GM18858 (cell line): ENCODE measurements at regions not wholly inside any gene's neighbourhood (a gene's known extent, or its start where the extent isn't known, plus 50 kb on each side); places are given as distances from the start of the nearest gene placed in this dataset.

Experiments used
- ATAC-seq: cut with Tn5 transposase; IDR thresholded peaks from one replicate; pipeline ENCODE4 v1.9.1; 2021; ENCODE audit not compliant: unreplicated experiment

GRCh38 chr7:41375582-41375981 lies 327.3 kb downstream of the INHBA start:
- ATAC-seq: no peak

DNA sequence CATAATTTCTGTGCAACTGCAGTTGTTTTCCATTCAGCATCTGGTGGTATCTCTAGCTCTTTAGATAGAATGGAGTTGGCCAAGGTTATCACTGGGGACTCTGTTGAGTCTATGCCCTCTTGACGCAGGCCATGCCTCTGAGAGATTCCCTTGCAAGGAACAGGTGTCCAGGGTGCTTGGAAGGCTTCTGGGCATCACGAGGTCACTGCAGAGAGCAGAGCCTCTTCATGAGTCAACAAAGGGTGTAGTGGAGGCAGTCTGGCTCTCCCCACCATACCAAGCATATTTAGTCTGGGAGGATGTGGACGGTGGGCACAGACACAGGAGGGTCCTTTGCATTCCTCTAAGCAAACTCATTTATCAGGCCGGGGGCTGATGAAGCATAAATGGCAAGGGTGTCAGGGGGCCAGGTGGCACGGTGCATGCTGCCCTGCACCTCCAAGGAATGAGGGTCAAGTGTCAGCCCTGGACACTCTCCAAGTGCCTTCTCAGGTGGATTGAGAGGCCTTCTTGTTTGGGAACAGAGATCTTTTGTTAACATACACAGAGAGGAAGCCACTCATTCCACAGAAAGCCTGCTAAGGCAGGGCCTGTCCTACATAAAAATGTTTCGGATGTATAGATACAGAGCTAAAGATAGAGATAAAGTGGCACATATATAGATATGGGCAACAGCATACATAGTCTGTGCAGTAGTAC lies 328.6 kb downstream of the INHBA start:
- ATAC-seq: no peak

DNA sequence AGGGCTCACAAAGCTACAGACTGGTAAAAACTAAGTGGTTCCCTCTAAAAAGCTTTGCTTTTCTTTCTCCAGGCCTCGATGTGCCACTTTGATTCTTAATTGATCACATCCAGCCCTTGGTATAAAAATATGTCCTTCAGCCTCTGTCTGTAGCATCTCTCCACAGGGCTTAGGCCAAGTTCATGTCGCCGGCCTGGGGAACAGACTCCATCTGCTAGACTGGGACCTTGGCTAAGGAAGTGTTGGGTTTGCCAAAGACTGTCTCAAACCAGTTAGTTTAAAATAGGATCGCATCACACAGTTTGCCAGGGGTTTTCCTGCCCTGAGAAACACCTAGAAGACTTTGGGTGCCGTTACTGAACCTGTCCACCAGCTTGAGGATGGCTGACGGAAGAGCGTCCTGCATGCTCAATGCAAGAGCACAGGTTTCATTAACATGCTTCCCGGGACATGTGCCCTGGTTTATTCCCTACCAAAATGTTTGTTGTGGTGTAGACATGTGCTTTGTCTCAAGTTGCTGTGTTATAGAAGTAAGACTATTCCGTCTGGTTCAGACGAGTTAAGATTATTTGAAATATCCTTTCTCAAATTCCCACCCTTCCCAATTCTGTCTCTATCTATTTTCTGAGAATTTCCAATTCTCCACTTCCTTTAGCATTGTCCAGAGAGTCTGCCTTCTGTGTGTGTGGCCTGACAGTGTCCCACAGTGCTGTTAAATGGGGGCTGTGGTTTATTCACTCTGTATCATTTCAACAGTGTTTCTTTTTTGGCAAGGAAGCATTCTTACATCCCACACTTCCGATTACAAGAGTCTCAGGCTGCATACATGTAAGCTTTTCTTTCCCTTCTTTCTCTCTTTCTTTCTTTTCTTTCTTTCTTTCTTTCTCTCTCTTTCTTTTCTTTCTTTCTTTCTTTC lies 334.7 kb downstream of the INHBA start:
- ATAC-seq: no peak

- ATAC-seq: no peak
These were observed 351.8 kb downstream of the INHBA start for GRCh38 chr7:41351091-41351490.

GRCh38 chr7:41346878-41347277 lies 356.0 kb downstream of the INHBA start:
- no peak for ATAC-seq

DNA sequence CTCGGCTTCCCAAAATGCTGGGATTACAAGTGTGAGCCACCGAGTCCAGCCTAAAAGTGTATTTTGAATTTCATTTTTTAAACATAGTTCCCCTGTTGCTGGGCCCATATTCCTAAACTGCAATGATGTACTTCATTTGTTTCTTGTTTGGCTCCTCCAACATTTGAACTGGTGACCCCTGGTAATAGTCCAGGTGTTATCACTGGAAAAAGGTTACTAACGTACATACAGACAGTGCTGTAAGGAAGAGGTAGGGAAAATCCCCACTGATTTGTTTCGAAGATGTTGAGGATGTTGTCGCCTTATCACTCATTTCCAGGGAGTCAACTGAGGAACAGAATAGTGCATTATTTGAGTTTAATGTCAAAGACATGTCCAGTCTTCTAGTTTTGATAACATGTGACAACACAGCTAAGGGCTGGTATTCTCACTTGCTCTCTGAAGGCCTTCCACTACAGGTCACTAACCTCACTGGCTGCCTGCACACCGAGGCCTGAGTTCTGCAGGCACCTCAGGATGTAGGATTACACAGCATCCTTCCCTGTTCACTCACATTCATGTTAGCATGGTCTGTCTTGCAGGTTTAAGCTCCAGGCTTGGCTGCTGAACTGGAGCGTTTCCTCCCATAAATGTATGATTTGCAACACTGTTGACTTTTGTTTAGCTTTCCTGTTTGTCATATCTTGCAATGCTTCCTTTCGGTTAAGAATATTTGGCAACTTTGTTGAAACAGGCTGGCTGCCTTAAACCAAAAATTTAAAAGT lies 362.8 kb downstream of the INHBA start:
- no peak for ATAC-seq

DNA sequence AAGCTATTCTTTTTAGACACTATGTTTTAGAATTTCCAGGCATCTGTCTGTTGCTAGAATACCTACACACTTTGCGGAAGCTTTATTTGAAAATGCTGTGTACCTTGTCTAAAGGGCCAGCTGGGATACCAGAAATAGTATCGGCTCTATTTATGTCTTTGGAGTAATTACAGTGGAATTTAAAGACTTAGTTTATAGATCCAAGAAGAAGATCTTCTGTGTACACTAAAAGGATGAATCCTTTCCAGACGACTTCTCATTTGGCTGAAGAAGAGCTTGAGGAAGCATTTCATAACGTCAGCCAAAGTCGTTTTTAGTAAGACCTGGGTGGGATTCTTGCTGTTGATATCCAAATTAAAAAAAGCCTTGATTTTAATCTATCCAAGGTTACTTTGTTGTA lies 365.9 kb downstream of the INHBA start:
- no peak for ATAC-seq

DNA sequence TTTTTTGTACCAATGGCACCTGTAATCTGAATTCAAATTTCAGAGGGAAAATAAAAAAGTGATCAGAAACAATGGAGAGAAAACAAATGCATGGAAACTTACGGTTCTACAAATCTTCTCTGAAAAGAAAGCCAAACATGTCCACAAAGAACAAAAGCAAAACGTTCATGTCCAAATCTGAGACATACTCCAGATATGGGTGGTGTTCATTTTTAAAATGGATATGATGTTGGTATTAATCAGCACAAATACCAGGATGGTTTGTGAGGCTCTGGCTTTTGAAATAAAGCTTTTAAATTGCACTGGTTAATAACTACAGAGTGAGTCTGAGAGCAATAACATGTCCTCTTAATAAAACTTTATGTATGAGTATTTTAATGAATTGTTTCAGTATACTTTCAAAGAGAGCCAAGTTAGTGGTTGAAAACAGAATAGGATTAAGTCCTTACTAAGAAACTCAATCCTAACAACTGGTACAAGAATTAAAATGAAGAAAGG lies 366.4 kb downstream of the INHBA start:
- ATAC-seq: no peak

DNA sequence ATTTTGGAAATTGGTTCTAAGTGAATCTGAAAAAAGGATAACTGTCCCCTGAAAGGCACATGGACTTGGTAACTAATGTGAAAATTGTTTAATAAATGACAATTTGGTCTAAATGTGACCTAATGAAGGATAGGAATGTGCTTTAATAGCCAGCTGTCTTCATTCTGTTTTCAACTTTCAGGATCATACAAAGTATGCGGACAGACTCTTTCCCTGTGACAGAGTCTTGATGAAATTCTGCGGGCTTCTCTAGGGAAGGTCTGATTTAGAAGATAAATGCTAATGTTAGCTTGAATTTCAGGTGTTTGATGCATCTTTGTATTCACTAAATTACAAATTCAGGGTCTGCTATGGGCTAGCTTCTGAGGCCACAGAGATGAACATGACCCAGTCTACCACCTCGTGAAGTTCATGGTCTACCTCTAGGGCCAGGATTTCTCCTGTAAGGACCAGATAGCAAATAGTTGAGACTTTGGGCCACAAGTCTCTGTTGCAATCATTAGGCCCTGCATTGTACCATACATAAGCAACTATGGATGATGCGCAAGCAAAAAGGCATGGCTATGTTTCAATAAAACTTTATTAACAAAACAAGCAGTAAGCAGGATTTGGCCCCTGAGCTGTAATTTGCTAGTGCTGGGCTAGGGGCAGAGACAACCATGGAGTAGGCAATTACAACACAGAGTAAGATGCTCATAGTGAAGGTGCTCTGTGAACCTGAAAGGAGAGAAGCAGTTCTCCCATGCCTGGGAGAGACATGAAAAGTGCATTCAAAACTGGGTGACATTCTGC lies 368.6 kb downstream of the INHBA start:
- no peak for ATAC-seq

- ATAC-seq: no peak
These were observed 369.4 kb downstream of the INHBA start for GRCh38 chr7:41333511-41333910.

GRCh38 chr7:41331194-41331593 lies 371.7 kb downstream of the INHBA start:
- no peak for ATAC-seq

GRCh38 chr7:41328544-41328943 lies 374.3 kb downstream of the INHBA start:
- ATAC-seq: no peak

- ATAC-seq: no peak
These were observed 374.8 kb downstream of the INHBA start for GRCh38 chr7:41328131-41328530.

- ATAC-seq: no peak
These were observed 376.3 kb downstream of the INHBA start for GRCh38 chr7:41326616-41327015.

DNA sequence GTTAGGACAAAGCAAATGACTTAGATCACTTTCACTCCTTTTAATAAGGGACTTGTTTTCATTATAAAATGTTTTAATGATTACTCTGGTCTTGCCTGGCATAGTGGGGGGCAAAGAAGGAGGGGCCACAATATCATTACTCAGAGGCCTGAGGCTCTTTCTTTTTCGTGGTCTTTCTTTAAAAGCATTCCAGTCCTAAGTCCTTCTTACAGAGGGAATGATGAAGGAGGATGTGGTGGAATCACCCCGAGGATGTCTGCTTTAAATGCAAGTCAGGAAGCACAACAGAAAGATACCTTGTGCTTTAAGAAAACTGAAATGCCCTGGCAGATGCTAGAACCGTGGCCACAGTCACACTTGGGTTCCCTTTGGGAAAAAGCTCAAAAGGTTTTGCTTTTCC lies 379.1 kb downstream of the INHBA start:
- no peak for ATAC-seq

DNA sequence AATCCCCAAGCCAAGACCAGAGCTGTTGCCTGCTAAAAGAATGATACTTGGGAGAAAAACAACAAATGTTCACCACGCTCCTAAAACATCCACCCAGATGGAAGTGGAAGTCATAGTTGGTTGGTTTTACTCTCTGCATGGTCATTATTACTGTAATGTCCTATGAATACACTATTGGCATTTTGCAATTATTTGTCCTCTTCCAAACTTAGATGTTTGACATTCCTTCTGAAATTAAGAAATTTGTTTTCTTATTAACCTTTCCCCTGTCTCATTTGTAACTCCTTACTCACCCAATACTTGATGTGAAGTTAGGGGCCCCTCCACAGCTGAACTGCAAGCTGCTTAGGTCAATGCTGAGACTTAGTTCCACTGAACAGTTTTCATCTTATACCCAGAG lies 383.3 kb downstream of the INHBA start:
- ATAC-seq: no peak

DNA sequence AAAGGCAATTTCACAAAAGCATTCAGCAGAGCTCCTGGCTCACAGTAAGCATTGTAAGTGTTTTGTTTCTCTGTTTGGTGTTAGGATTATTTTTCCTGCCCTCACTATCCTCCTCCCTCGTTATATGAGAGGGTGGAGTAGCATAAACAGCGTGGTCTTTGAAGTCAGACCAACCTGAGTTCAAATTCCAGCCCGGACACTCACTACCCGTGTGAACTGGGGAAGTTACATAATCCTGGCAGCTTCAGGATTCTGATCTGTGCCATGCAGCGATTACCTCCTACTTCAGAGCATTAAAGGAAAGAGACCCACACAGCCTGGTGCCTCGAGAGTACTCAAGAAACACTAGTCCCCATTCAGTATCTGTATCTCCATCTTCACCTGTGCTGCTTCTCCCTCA lies 386.5 kb downstream of the INHBA start:
- no peak for ATAC-seq

DNA sequence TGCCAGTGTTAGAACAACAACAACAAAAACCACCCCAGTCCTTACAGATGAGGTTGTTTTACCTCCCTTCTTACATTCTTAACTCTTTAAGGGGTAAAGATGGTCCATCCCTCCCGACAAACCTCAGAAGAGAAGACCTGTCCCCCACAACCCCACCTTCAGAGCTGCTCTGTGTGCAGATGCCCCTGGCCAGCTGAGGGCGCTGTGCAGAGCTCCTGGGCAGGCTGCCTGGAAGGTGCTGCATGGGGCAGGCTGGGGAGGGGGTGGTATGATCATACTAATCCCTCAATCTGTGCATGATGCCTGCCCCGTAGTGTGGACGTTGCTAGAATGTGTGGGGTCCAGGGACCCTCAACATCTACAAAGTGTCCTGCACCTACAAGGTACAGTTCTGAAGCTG lies 387.1 kb downstream of the INHBA start:
- no peak for ATAC-seq

GRCh38 chr7:41313171-41313570 lies 389.7 kb downstream of the INHBA start:
- ATAC-seq: no peak

DNA sequence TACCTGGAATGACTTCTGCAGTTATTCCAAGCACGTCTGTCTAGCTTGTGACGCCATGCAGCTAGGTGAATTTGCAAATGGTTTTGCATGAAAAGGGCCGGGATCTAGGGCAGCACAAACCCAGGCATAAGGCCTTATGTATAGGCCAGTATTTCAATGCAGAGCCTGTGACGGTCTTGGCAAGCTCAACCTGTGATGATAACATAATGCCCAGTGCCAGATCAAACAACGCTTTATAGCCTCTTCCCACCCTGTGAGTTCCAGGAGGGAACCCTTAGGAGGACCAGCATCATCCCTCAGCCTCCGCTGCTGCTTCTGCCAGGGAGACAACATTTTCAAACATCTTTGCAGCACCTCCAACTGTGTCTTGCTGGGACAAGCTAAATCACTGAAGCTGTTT lies 390.7 kb downstream of the INHBA start:
- no peak for ATAC-seq

DNA sequence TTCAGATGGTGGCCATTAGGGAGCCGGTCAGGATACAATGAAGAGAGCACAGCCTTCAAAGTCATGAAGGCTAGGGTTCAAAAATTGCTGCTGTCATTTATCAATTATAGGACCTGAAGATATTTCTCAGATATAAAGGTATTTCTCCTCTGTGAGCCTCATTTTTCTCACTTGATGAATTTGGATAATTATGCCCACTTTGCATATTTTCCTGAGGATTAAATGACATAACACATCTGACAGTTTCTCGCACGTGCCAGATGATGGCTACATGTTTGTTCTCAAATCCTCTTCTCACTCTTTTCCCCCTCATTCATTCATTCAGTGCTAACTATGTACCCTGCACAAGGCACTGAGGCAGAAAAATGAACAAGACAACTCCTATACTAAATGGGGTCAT lies 391.6 kb downstream of the INHBA start:
- no peak for ATAC-seq
